HepG2 (cell line): ENCODE measurements at regions not wholly inside any gene's neighbourhood (a gene's known extent, or its start where the extent isn't known, plus 50 kb on each side); places are given as distances from the start of the nearest gene placed in this dataset.

Experiments
- ATAC-seq: fragments of 200-7000 bp; cut with Tn5 transposase; 3 replicates; pipeline ENCODE4 v1.9.1; 2020; ENCODE audit warnings: mild to moderate bottlenecking, moderate library complexity
- BruUV-seq: library from RNA; stranded (reverse); fragments of 400-500 nt; replicated peaks from 2 replicates; lab custom pipeline; 2021; lab: Mats Ljungman, UMichigan
- CTCF ChIA-PET: fragments of 300-600 bp; formaldehyde crosslinking; extraction: SDS; loops from one replicate; lab custom pipeline; 2021; ENCODE audit warnings: low total read pairs, inconsistent platforms, low intra/inter-chr PET ratio; lab: Yijun Ruan, JAX
- POLR2A ChIA-PET: fragments of 350-600 bp; sonication (Branson Sonifier 250); formaldehyde crosslinking; loops from one replicate; lab custom pipeline; 2020; ENCODE audit warnings: antibody characterized with exemption, inconsistent platforms; lab: Yijun Ruan, JAX
- DNase-seq: peaks from one replicate; pipeline ENCODE4 v3.0.0-alpha.2; 2015; ENCODE audit warnings: low spot score
- FAIRE-seq: peaks from 3 replicates; lab custom pipeline; 2011; peaks lifted over from hg19 to GRCh38; lab: Jason Lieb, UNC
- H2AFZ ChIP-seq: one replicate; pipeline ENCODE4 v1.6.1; 2011; ENCODE audit warnings: low read length, inconsistent platforms
- H3K27ac ChIP-seq: fragments of 300-600 bp; 3 replicates; pipeline ENCODE4 v1.8.0; 2011; ENCODE audit warnings: mixed run types, mild to moderate bottlenecking, mixed read lengths, low read length, inconsistent platforms; ENCODE audit not compliant: insufficient read depth; ENCODE audit errors: extremely low read length
- H3K27me3 ChIP-seq, 2 experiments: fragments of 200-600 bp in 1 of 2; 2 replicates in 1 of 2; 3 replicates in 1 of 2; pipeline versions ENCODE4 v1.6.0 to v1.8.0; 2011; ENCODE audit warnings: low read length in 2 of 2, mild to moderate bottlenecking in 2 of 2, moderate library complexity in 2 of 2, inconsistent platforms in 1 of 2; ENCODE audit not compliant: insufficient read depth in 2 of 2, control insufficient read depth in 1 of 2
- H3K36me3 ChIP-seq, 2 experiments: fragments of 200-600 bp in 1 of 2; replicated peaks in 1 of 2; 2 replicates in 1 of 2; 3 replicates in 1 of 2; pipeline versions ENCODE4 v1.5.1 to v1.8.0; 2011; ENCODE audit warnings: low read length in 2 of 2, inconsistent platforms in 1 of 2; ENCODE audit not compliant: insufficient read depth in 2 of 2, control insufficient read depth in 1 of 2
- H3K4me1 ChIP-seq: 2 replicates; pipeline ENCODE4 v1.5.1; 2012; ENCODE audit warnings: low read length, inconsistent platforms; ENCODE audit not compliant: insufficient read depth
- H3K4me2 ChIP-seq: 2 replicates; pipeline ENCODE4 v1.6.0; 2011; ENCODE audit warnings: low read depth, low read length, inconsistent platforms
- H3K4me3 ChIP-seq, 3 experiments: fragments of 200-600 bp in 1 of 3; sonication (generic), shearing (Covaris generic) in 1 of 3; replicated peaks in 1 of 3; 2 replicates each; pipeline ENCODE4 v1.5.1; 2011 to 2016; ENCODE audit warnings: low read length in 3 of 3, inconsistent platforms in 2 of 3, low read depth in 2 of 3, mild to moderate bottlenecking in 2 of 3, control low read depth in 1 of 3, mixed read lengths in 1 of 3; ENCODE audit not compliant: insufficient read depth in 1 of 3
- H3K79me2 ChIP-seq: one replicate; pipeline ENCODE4 v1.6.1; 2011; ENCODE audit warnings: low read length, inconsistent platforms; ENCODE audit not compliant: insufficient read depth
- H3K9ac ChIP-seq: 2 replicates; pipeline ENCODE4 v1.6.0; 2011; ENCODE audit warnings: mild to moderate bottlenecking, low read depth, low read length, inconsistent platforms; ENCODE audit not compliant: insufficient read depth
- H3K9me3 ChIP-seq: 2 replicates; pipeline ENCODE4 v1.5.1; 2012; ENCODE audit warnings: mild to moderate bottlenecking, low read length
- H4K20me1 ChIP-seq: 2 replicates; pipeline ENCODE4 v1.6.0; 2011; ENCODE audit warnings: inconsistent platforms, mild to moderate bottlenecking, low read length, moderate library complexity; ENCODE audit not compliant: insufficient read depth
- ARID2 ChIP-seq: sonication (generic); formaldehyde crosslinking; IDR thresholded peaks from 2 replicates; pipeline ENCODE4 v1.8.1; 2022; ENCODE audit warnings: mild to moderate bottlenecking, missing genetic modification reagents, borderline replicate concordance
- CEBPB ChIP-seq: IDR thresholded peaks from 2 replicates; pipeline ENCODE4 v1.6.1; 2011; ENCODE audit warnings: low read depth, low read length, improper control_type of control experiment, borderline replicate concordance
- DDIT3 ChIP-seq: sonication (generic); formaldehyde crosslinking; IDR thresholded peaks from 2 replicates; pipeline ENCODE4 v1.4.0; 2020; ENCODE audit warnings: mild to moderate bottlenecking, missing genetic modification reagents
- ETV6 ChIP-seq: sonication (generic); formaldehyde crosslinking; conservative IDR thresholded peaks from 2 replicates; pipeline ENCODE4 v1.4.0; 2020; ENCODE audit warnings: missing genetic modification reagents
- FOXP4 ChIP-seq: sonication (generic); formaldehyde crosslinking; IDR thresholded peaks from 2 replicates; pipeline ENCODE4 v1.4.0; 2020; ENCODE audit warnings: missing genetic modification reagents
- FUBP1 ChIP-seq: sonication (generic); formaldehyde crosslinking; IDR thresholded peaks from 2 replicates; pipeline ENCODE4 v1.5.1; 2020; ENCODE audit warnings: missing genetic modification reagents, mild to moderate bottlenecking, borderline replicate concordance
- HCFC1 ChIP-seq: fragments of 150-350 bp; IDR thresholded peaks from 2 replicates; pipeline ENCODE4 v1.6.1; 2014; ENCODE audit warnings: low read depth, low read length
- NCOR1 ChIP-seq: fragments of 200-600 bp; sonication (generic); IDR thresholded peaks from 2 replicates; pipeline ENCODE4 v1.7.0; 2017; ENCODE audit warnings: antibody characterized with exemption, low read length, borderline replicate concordance
- RBM22 ChIP-seq: fragments of 200-400 bp; formaldehyde crosslinking; optimal IDR thresholded peaks from 2 replicates; pipeline ENCODE3; 2017; ENCODE audit warnings: mild to moderate bottlenecking, low read length, moderate library complexity
- ZBTB10 ChIP-seq: sonication (generic); formaldehyde crosslinking; IDR thresholded peaks from 2 replicates; pipeline ENCODE4 v1.4.0; 2020; ENCODE audit warnings: missing genetic modification reagents, borderline replicate concordance
- ZBTB26 ChIP-seq: IDR thresholded peaks from 2 replicates; pipeline ENCODE4 v1.6.1; 2016; ENCODE audit warnings: missing compliant biosample characterization, missing genetic modification reagents, borderline replicate concordance
- ZFP91 ChIP-seq: sonication (generic); formaldehyde crosslinking; IDR thresholded peaks from 2 replicates; pipeline ENCODE4 v1.9.0; 2022; ENCODE audit warnings: missing genetic modification reagents, mild to moderate bottlenecking, borderline replicate concordance
- ZNF614 ChIP-seq: IDR thresholded peaks from 2 replicates; pipeline ENCODE4 v1.6.1; 2018; ENCODE audit warnings: missing biosample characterization, missing genetic modification reagents, inconsistent platforms, borderline replicate concordance
- ZSCAN9 ChIP-seq: IDR thresholded peaks from 2 replicates; pipeline ENCODE4 v1.6.1; 2016; ENCODE audit warnings: borderline replicate concordance
- WGBS: methylation state at CpG from one replicate; pipeline ENCODE4 v1.1.6; 2017; ENCODE audit warnings: low lambda C conversion rate; 5-methylcytosine and 5-hydroxymethylcytosine counted together
- in situ Hi-C: cut with HindIII; loops from 2 replicates; pipeline ENCODE4 v1.10.0; 2017; ENCODE audit warnings: low pct_unique_long_range_greater_than_20kb; ENCODE audit not compliant: extremely low pct_ligation_motif_present
- intact Hi-C: fragments of 100-400 bp; cut with micrococcal nuclease; formaldehyde crosslinking; loops from one replicate; pipeline ENCODE4 v1.10.0; 2022; ENCODE audit not compliant: unreplicated experiment

- TF ChIP-seq HCFC1 (no peak), CEBPB (no peak), ZBTB10 (CRISPR knock-in tag) (no peak), RBM22 (no peak), ARID2 (CRISPR knock-in tag) (no peak), NCOR1 (no peak)
Observed at GRCh38 chr5:2378976-2379375, 372.5 kb downstream of the IRX2 start (continued).

GRCh38 chr5:2378108-2378507 is 373.4 kb downstream of the IRX2 start:
- Histone ChIP-seq H3K9me3 (no peaks in the 10 kb centered on the region), H3K27ac (no peak overlapping the region), H3K9ac (no peak overlapping the region), H3K27me3 (peaks cover 0 to 14% of the 10 kb centered on the region in 2 experiments; a peak in 3 of 5 replicates), H3K4me2 (no peak overlapping the region), H3K36me3 (no peaks in the 10 kb centered on the region; a peak in 1 of 5 replicates), H3K4me1 (no peaks in the 10 kb centered on the region), H3K4me3 (no peak overlapping the region), H2AFZ (no peak overlapping the region), H4K20me1 (no peaks in the 10 kb centered on the region), H3K79me2 (no peaks in the 10 kb centered on the region)
- DNase-seq (no peak), FAIRE-seq (no peak), ATAC-seq (no peak)
- POLR2A ChIA-PET: no interaction called here
- 0% methylated on average over 5 of the region's 7 CpGs for WGBS
- in situ Hi-C loops (no loop called here), intact Hi-C loops (no loop called here)
- CTCF ChIA-PET: no interaction called here
- no TSS peak for BruUV-seq
- no peak for TF ChIP-seq ZBTB26
- TF ChIP-seq ZSCAN9: no peak
- TF ChIP-seq FOXP4: no peak
- TF ChIP-seq ZFP91 (CRISPR knock-in tag): no peak
- TF ChIP-seq ETV6: no peak
- no peak for TF ChIP-seq FUBP1
- TF ChIP-seq ZNF614 (CRISPR knock-in tag): no peak
- TF ChIP-seq DDIT3 (CRISPR knock-in tag): no peak
